ENCODE measurements at regions not wholly inside any gene's neighbourhood (a gene's known extent, or its start where the extent isn't known, plus 50 kb on each side); places are given as distances from the start of the nearest gene placed in this dataset.

DNA sequence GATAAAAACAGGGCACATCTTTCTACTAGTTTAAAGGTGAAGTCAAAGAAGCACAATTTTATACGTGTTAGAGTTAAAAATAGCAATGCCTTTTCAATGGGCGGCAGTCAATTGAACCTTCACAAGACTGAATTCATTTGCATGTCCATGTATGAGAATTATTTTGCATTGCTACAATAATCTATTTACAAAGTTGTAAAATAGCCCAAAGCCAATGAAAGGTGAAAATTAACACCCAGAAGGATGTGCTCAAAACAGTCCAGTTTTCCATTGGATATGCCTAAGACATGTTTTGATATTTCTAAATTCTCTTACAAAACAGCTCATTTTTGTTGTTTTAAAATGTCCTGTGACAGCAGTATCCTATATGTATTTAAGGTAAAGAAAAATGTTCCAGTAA, 425.1 kb upstream of the SYT4 start:
- H3K9me3 Mint-ChIP-seq (ENCODE audit: low read depth, unreplicated experiment): peaks cover 2% of the 10 kb centered on the region
- no peak overlapping the region for H3K4me3 Mint-ChIP-seq (ENCODE audit: low read depth, unreplicated experiment)
- no peaks in the 10 kb centered on the region for H3K36me3 Mint-ChIP-seq (ENCODE audit: insufficient read depth, unreplicated experiment)
- TF ChIP-seq, protein P1, sequence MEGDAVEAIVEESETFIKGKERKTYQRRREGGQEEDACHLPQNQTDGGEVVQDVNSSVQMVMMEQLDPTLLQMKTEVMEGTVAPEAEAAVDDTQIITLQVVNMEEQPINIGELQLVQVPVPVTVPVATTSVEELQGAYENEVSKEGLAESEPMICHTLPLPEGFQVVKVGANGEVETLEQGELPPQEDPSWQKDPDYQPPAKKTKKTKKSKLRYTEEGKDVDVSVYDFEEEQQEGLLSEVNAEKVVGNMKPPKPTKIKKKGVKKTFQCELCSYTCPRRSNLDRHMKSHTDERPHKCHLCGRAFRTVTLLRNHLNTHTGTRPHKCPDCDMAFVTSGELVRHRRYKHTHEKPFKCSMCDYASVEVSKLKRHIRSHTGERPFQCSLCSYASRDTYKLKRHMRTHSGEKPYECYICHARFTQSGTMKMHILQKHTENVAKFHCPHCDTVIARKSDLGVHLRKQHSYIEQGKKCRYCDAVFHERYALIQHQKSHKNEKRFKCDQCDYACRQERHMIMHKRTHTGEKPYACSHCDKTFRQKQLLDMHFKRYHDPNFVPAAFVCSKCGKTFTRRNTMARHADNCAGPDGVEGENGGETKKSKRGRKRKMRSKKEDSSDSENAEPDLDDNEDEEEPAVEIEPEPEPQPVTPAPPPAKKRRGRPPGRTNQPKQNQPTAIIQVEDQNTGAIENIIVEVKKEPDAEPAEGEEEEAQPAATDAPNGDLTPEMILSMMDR (IDR thresholded peaks at IDR 0.05; ENCODE audit: unreplicated experiment): no peak
- H3K27me3 Mint-ChIP-seq (ENCODE audit: unreplicated experiment): no peaks in the 10 kb centered on the region
- CTCF ChIA-PET: no interaction called here
- no TSS peak for BruUV-seq (replicated peaks)
- H3K4me1 Mint-ChIP-seq (ENCODE audit: low read depth, unreplicated experiment): no peaks in the 10 kb centered on the region
- H3K27ac Mint-ChIP-seq (ENCODE audit: unreplicated experiment): no peak overlapping the region
- intact Hi-C loops (cut with micrococcal nuclease; ENCODE audit: unreplicated experiment): no loop called here
- no peak for DNase-seq

DNA sequence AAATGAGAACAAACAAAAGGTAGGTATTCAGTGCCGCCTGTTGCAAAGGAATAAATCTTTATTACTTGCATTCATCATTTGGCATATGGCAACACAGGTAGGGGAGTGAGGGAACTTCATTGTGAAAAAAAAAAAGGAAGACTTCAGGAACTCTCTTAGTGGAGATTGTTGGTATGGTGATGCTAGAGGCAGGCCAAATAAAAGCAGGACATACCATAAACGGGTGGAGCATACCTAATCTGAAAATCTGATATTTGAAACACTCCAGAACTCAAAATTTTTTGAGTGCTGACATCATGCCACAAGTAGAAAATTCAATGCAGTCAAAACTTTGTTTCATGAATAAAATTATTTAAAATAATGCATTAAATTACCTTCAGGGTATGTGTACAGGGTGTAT, 425.8 kb upstream of the SYT4 start:
- intact Hi-C loops (cut with micrococcal nuclease; ENCODE audit: unreplicated experiment): no loop called here
- Mint-ChIP-seq H3K36me3 (ENCODE audit: insufficient read depth, unreplicated experiment) (no peaks in the 10 kb centered on the region), H3K4me3 (ENCODE audit: low read depth, unreplicated experiment) (no peak overlapping the region), H3K27me3 (ENCODE audit: unreplicated experiment) (no peaks in the 10 kb centered on the region), H3K27ac (ENCODE audit: unreplicated experiment) (no peak overlapping the region), H3K9me3 (ENCODE audit: low read depth, unreplicated experiment) (peaks cover 2% of the 10 kb centered on the region), H3K4me1 (ENCODE audit: low read depth, unreplicated experiment) (no peaks in the 10 kb centered on the region)
- CTCF ChIA-PET: no interaction called here
- DNase-seq: no peak
- no TSS peak for BruUV-seq (replicated peaks)
- TF ChIP-seq, protein P1 (IDR thresholded peaks at IDR 0.05; ENCODE audit: unreplicated experiment): no peak

DNA sequence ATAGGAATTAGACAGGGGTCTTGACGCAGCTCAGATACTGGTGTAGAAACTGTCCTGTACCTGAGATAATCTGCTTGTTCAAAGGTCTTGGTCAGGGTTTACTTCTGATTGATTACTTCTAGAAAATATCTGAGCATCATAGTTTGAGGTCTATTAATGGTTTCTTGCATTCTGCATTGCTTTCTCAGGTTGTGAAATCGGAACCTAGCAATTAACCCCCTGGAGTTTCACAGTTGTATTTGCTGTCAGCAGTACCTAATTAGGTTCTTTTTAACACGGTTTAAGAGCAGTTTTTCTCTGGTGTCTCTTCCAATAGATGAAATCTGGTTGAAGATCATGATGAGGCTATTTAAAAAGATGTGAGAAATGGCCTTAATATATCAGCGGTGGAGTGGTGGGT, 428.6 kb upstream of the SYT4 start:
- CTCF ChIA-PET: no interaction called here
- no peak for DNase-seq
- no TSS peak for BruUV-seq (replicated peaks)
- intact Hi-C loops (cut with micrococcal nuclease; ENCODE audit: unreplicated experiment): no loop called here
- Mint-ChIP-seq H3K4me1 (ENCODE audit: low read depth, unreplicated experiment) (peaks cover 13% of the 10 kb centered on the region), H3K36me3 (ENCODE audit: insufficient read depth, unreplicated experiment) (no peaks in the 10 kb centered on the region), H3K27me3 (ENCODE audit: unreplicated experiment) (no peaks in the 10 kb centered on the region), H3K27ac (ENCODE audit: unreplicated experiment) (no peak overlapping the region), H3K4me3 (ENCODE audit: low read depth, unreplicated experiment) (no peak overlapping the region), H3K9me3 (ENCODE audit: low read depth, unreplicated experiment) (peaks cover 2% of the 10 kb centered on the region)
- TF ChIP-seq, protein P1 (IDR thresholded peaks at IDR 0.05; ENCODE audit: unreplicated experiment): no peak

DNA sequence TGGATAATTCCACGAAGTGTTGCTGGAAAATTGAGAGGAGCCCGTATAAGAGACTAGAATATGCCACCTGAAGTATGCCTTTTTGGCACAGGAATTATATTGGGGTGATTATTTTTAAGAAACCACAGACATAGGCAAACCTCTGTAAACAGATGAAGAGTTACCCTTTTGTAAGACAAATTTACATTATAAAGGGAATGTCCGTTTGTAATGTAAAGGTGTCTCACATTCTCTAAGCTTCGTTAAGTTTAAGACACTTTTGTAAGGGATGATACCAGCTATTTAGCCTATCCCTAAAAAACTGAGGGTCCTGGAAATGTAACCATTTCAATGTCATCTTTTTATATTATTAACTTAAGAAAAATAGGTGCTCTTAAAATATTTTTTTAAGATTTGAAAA, 432.8 kb upstream of the SYT4 start:
- TF ChIP-seq, protein P1 (IDR thresholded peaks at IDR 0.05; ENCODE audit: unreplicated experiment): no peak
- peaks cover 28% of the 10 kb centered on the region for H3K4me1 Mint-ChIP-seq (ENCODE audit: low read depth, unreplicated experiment)
- CTCF ChIA-PET: no interaction called here
- H3K4me3 Mint-ChIP-seq (ENCODE audit: low read depth, unreplicated experiment): no peak overlapping the region
- peaks cover 2% of the 10 kb centered on the region for H3K9me3 Mint-ChIP-seq (ENCODE audit: low read depth, unreplicated experiment)
- intact Hi-C loops (cut with micrococcal nuclease; ENCODE audit: unreplicated experiment): no loop called here
- BruUV-seq (replicated peaks): no TSS peak
- H3K27ac Mint-ChIP-seq (ENCODE audit: unreplicated experiment): no peak overlapping the region
- no peaks in the 10 kb centered on the region for H3K36me3 Mint-ChIP-seq (ENCODE audit: insufficient read depth, unreplicated experiment)
- no peak for DNase-seq
- no peaks in the 10 kb centered on the region for H3K27me3 Mint-ChIP-seq (ENCODE audit: unreplicated experiment)
